ENCODE measurements at regions not wholly inside any gene's neighbourhood (a gene's known extent, or its start where the extent isn't known, plus 50 kb on each side); places are given as distances from the start of the nearest gene placed in this dataset.

DNA sequence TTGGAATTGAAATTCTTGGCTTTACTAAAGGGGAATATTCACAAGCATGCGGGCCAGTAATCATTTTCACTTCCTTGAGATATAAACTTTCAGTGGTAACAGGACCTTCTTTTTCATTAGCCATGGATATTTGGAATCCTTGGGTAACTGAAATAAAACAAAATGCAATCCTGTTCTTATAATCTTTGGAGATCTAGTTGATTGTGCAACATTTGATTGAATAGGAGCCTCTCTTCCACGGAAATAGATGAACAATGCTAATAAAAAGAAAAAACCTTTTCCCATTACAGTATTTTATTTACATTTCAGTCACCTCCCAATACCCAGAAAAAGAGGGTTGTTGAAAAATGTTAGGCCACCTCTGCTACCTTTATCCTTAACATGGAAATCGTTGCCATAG, 225.6 kb downstream of the MAP2K6 start:
- H3K4me2 ChIP-seq (ENCODE audit: low read length), result no peak overlapping the region
- H4K20me1 ChIP-seq (ENCODE audit: insufficient read depth, low read length), result no peaks in the 10 kb centered on the region
- H3K27ac ChIP-seq (ENCODE audit: low read length), result no peak overlapping the region
- TF ChIP-seq, protein P1, sequence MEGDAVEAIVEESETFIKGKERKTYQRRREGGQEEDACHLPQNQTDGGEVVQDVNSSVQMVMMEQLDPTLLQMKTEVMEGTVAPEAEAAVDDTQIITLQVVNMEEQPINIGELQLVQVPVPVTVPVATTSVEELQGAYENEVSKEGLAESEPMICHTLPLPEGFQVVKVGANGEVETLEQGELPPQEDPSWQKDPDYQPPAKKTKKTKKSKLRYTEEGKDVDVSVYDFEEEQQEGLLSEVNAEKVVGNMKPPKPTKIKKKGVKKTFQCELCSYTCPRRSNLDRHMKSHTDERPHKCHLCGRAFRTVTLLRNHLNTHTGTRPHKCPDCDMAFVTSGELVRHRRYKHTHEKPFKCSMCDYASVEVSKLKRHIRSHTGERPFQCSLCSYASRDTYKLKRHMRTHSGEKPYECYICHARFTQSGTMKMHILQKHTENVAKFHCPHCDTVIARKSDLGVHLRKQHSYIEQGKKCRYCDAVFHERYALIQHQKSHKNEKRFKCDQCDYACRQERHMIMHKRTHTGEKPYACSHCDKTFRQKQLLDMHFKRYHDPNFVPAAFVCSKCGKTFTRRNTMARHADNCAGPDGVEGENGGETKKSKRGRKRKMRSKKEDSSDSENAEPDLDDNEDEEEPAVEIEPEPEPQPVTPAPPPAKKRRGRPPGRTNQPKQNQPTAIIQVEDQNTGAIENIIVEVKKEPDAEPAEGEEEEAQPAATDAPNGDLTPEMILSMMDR (IDR thresholded peaks at IDR 0.05; ENCODE audit: low read depth, low read length), result no peak
- TF ChIP-seq EZH2phosphoT487 (IDR thresholded peaks at IDR 0.05; ENCODE audit: low read depth), result no peak
- no peak overlapping the region for H3K4me3 ChIP-seq (ENCODE audit: low read length)
- H3K9ac ChIP-seq (ENCODE audit: low read length), result no peak overlapping the region
- no peaks in the 10 kb centered on the region for H3K27me3 ChIP-seq (ENCODE audit: low read depth, low read length)
- no peak overlapping the region for H2AFZ ChIP-seq (ENCODE audit: low read depth, low read length)
- H3K79me2 ChIP-seq (ENCODE audit: low read length), result no peaks in the 10 kb centered on the region
- no peaks in the 10 kb centered on the region for H3K36me3 ChIP-seq (replicated peaks; ENCODE audit: low read depth, low read length)
- 0 out of 2 replicates have a peak, but pooled peaks cover 3% of the 10 kb centered on the region for H3K4me1 ChIP-seq (ENCODE audit: low read length)
- H3K9me3 ChIP-seq (ENCODE audit: insufficient read depth, low read length), result no peaks in the 10 kb centered on the region

DNA sequence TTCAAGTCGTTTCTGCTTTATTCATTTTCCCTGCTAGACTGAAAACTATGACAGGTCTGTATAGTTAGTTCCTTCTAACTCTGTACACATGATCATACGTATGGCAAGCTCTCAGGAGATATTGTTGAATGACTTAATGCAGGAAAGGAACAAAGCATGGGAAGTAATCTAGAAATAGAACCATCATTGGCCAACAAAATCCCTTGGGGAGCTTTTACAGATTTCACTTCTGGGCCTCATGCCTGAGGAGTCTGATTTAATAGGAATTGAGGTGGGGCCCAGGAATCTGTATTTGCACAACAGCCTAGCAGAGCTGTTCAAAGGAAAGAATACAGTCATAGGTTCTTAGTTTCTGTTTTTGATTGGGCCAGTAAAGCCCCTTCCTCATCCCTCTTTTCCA, 229.2 kb downstream of the MAP2K6 start:
- Histone ChIP-seq H3K4me3 (ENCODE audit: low read length) (no peak overlapping the region), H3K9ac (ENCODE audit: low read length) (no peak overlapping the region), H3K9me3 (ENCODE audit: insufficient read depth, low read length) (no peaks in the 10 kb centered on the region), H3K4me1 (ENCODE audit: low read length) (0 out of 2 replicates have a peak, but pooled peaks cover 3% of the 10 kb centered on the region), H3K27ac (ENCODE audit: low read length) (no peak overlapping the region), H2AFZ (ENCODE audit: low read depth, low read length) (no peak overlapping the region), H4K20me1 (ENCODE audit: insufficient read depth, low read length) (no peaks in the 10 kb centered on the region), H3K27me3 (ENCODE audit: low read depth, low read length) (no peaks in the 10 kb centered on the region), H3K79me2 (ENCODE audit: low read length) (no peaks in the 10 kb centered on the region), H3K4me2 (ENCODE audit: low read length) (no peak overlapping the region), H3K36me3 (replicated peaks; ENCODE audit: low read depth, low read length) (no peaks in the 10 kb centered on the region)
- no peak for TF ChIP-seq EZH2phosphoT487 (IDR thresholded peaks at IDR 0.05; ENCODE audit: low read depth)
- TF ChIP-seq, protein P1 (IDR thresholded peaks at IDR 0.05; ENCODE audit: low read depth, low read length), result no peak

DNA sequence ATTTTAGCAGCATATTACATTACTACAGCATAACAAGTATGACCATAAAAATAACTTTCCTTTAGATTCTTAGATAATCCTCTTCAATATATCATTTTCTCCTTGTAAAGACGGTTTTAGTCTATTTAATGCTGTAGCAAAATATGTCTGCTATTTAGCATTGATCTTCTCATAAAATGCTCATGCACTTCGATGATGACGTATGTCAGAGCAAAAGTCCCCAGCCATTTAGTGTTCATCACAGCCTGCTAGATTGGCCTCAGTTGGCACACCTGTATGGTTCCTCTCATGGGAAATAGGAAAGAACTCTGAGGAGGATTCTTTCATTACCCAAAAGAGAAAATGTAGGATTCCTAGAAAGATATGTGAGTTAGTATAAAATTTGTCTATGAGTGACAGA, 232.2 kb downstream of the MAP2K6 start:
- H3K27ac ChIP-seq (ENCODE audit: low read length), result no peak overlapping the region
- H2AFZ ChIP-seq (ENCODE audit: low read depth, low read length), result no peak overlapping the region
- H3K79me2 ChIP-seq (ENCODE audit: low read length), result no peaks in the 10 kb centered on the region
- H3K4me3 ChIP-seq (ENCODE audit: low read length), result no peak overlapping the region
- no peaks in the 10 kb centered on the region for H3K27me3 ChIP-seq (ENCODE audit: low read depth, low read length)
- TF ChIP-seq, protein P1 (IDR thresholded peaks at IDR 0.05; ENCODE audit: low read depth, low read length), result no peak
- no peak for TF ChIP-seq EZH2phosphoT487 (IDR thresholded peaks at IDR 0.05; ENCODE audit: low read depth)
- H3K9ac ChIP-seq (ENCODE audit: low read length), result no peak overlapping the region
- H3K36me3 ChIP-seq (replicated peaks; ENCODE audit: low read depth, low read length), result no peaks in the 10 kb centered on the region
- no peaks in the 10 kb centered on the region for H3K4me1 ChIP-seq (ENCODE audit: low read length)
- H4K20me1 ChIP-seq (ENCODE audit: insufficient read depth, low read length), result no peaks in the 10 kb centered on the region
- no peaks in the 10 kb centered on the region for H3K9me3 ChIP-seq (ENCODE audit: insufficient read depth, low read length)
- no peak overlapping the region for H3K4me2 ChIP-seq (ENCODE audit: low read length)

DNA sequence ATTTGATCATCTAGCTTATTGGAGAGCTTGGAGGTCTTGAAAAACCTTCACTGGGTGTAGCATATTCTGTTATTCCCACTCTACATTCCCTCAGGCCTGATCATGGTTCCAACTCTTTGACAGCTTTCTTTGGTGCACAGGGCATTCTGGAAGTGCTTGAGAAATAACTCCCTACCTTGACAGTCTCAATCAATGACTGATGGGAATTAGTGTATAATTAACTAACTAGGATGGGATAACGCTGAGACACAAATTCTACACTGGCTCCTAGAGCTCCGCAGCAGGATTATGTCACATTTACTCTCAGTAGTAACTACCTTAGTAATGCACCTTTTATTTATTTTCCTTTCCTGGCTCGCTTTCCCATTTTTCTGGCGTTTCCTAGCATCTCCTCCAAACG, 236.4 kb downstream of the MAP2K6 start:
- no peaks in the 10 kb centered on the region for H3K9me3 ChIP-seq (ENCODE audit: insufficient read depth, low read length)
- no peaks in the 10 kb centered on the region for H4K20me1 ChIP-seq (ENCODE audit: insufficient read depth, low read length)
- 0 out of 2 replicates have a peak, but pooled peaks cover 2% of the 10 kb centered on the region for H3K4me1 ChIP-seq (ENCODE audit: low read length)
- no peak overlapping the region for H3K4me3 ChIP-seq (ENCODE audit: low read length)
- H3K79me2 ChIP-seq (ENCODE audit: low read length), result no peaks in the 10 kb centered on the region
- no peak for TF ChIP-seq EZH2phosphoT487 (IDR thresholded peaks at IDR 0.05; ENCODE audit: low read depth)
- TF ChIP-seq, protein P1 (IDR thresholded peaks at IDR 0.05; ENCODE audit: low read depth, low read length), result no peak
- no peaks in the 10 kb centered on the region for H3K27me3 ChIP-seq (ENCODE audit: low read depth, low read length)
- H3K36me3 ChIP-seq (replicated peaks; ENCODE audit: low read depth, low read length), result no peaks in the 10 kb centered on the region
- no peak overlapping the region for H2AFZ ChIP-seq (ENCODE audit: low read depth, low read length)
- no peak overlapping the region for H3K9ac ChIP-seq (ENCODE audit: low read length)
- H3K27ac ChIP-seq (ENCODE audit: low read length), result no peak overlapping the region
- H3K4me2 ChIP-seq (ENCODE audit: low read length), result no peak overlapping the region
